SK-N-SH (cell line): ENCODE measurements at regions not wholly inside any gene's neighbourhood (a gene's known extent, or its start where the extent isn't known, plus 50 kb on each side); places are given as distances from the start of the nearest gene placed in this dataset.

ENCODE experiments used
- MEF2A ChIP-seq: IDR thresholded peaks from 2 replicates; pipeline ENCODE4 v1.4.0; 2012; ENCODE audit warnings: low read depth, borderline replicate concordance
- RFX5 ChIP-seq: IDR thresholded peaks from 2 replicates; pipeline ENCODE4 v1.6.1; 2012; ENCODE audit warnings: mild to moderate bottlenecking, improper control_type of control experiment, low read length

DNA sequence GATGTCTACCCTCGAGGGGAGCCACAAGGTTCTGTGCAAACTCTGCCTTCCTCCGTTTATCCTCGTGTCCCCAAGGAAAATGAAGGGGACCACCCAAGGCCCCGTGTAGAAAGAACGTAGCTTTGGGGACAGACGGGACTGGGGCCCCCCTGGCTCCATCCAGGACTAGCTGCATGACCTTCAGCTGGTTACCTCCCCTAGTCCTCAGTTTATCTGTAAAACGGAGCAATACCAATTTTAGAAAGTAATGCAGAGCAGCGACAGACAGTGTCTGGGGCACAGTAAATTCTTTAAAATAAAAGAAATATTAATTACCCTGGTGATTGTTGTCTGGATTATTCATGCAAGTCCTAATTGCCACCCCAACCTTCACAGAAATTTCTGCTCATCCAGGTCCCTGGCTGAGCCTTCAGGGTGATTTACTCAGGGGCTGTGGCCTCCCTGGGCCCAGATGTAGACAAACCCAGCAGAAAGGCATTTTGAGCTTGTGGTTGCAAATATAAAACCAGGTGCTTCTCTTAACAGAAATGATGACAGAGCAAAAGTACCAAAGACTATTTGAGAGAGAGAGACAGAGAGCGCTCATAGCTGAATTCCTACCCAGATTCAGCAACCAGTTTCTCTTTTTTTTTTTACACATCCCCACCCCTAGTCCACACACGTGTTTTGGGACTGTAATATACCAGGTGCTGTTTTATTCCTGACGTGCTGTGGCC lies 155.1 kb upstream of the SMIM23 start:
- TF ChIP-seq RFX5 = no peak
- no peak for TF ChIP-seq MEF2A
